Colonic mucosa (tissue), 4 donors: ENCODE measurements at regions not wholly inside any gene's neighbourhood (a gene's known extent, or its start where the extent isn't known, plus 50 kb on each side); places are given as distances from the start of the nearest gene placed in this dataset.

ENCODE experiments used
- DNase-seq: peaks from one replicate; pipeline ENCODE4 v3.0.0-alpha.2; 2020
- H3K27ac ChIP-seq: fragments of 200-600 bp; one replicate; pipeline ENCODE4 v1.8.0; 2021
- H3K27me3 ChIP-seq: fragments of 200-600 bp; one replicate; pipeline ENCODE4 v1.8.0; 2021
- H3K36me3 ChIP-seq: fragments of 200-600 bp; one replicate; pipeline ENCODE4 v1.8.0; 2021
- H3K4me1 ChIP-seq: fragments of 200-600 bp; one replicate; pipeline ENCODE4 v1.8.0; 2021; ENCODE audit warnings: mild to moderate bottlenecking
- H3K4me3 ChIP-seq: fragments of 200-600 bp; one replicate; pipeline ENCODE4 v1.8.0; 2021
- H3K9ac ChIP-seq, 2 donors: one replicate each; pipeline ENCODE4 v1.7.0; 2013; ENCODE audit warnings: control low read depth in 2 of 2, low read depth in 2 of 2, low read length in 2 of 2
- H3K9me3 ChIP-seq: fragments of 200-600 bp; one replicate; pipeline ENCODE4 v1.8.0; 2021
- CTCF ChIP-seq: fragments of 200-600 bp; IDR thresholded peaks from one replicate; pipeline ENCODE4 v1.8.0; 2022; ENCODE audit warnings: antibody characterized with exemption, mild to moderate bottlenecking
- intact Hi-C: fragments of 100-400 bp; cut with DNase I; formaldehyde crosslinking; loops from one replicate; pipeline ENCODE4 v1.14.1; 2022
- donor health status: healthy.
- donor health status: DM: no; HTN: no; CAD: no.
- donor health status: DM: no; HTN: no; CAD: no.

- Histone ChIP-seq H3K9me3 (no peaks in the 10 kb centered on the region), H3K27me3 (no peaks in the 10 kb centered on the region), H3K27ac (no peak overlapping the region), H3K9ac (no peak overlapping the region), H3K4me1 (no peaks in the 10 kb centered on the region), H3K36me3 (no peaks in the 10 kb centered on the region), H3K4me3 (no peak overlapping the region)
- no peak for TF ChIP-seq CTCF
- no peak for DNase-seq
- intact Hi-C loops, result no loop called here
Observed at GRCh38 chr11:92300876-92301275, 76.3 kb downstream of the FAT3 start.

- intact Hi-C loops, result no loop called here
- H3K27ac ChIP-seq, result no peak overlapping the region
Observed at GRCh38 chr11:92302770-92303169, 78.2 kb downstream of the FAT3 start.

GRCh38 chr11:92304271-92304670 lies 79.7 kb downstream of the FAT3 start:
- no peak overlapping the region for H3K27ac ChIP-seq
- no peaks in the 10 kb centered on the region for H3K36me3 ChIP-seq
- no peak for TF ChIP-seq CTCF
- H3K4me1 ChIP-seq, result no peaks in the 10 kb centered on the region
- no peak overlapping the region for H3K9ac ChIP-seq
- H3K9me3 ChIP-seq, result no peaks in the 10 kb centered on the region
- H3K4me3 ChIP-seq, result no peak overlapping the region
- no peak for DNase-seq
- H3K27me3 ChIP-seq, result no peaks in the 10 kb centered on the region
- intact Hi-C loops, result no loop called here

More at GRCh38 chr11:92302770-92303169, 78.2 kb downstream of the FAT3 start:
- Histone ChIP-seq H3K9ac (no peak overlapping the region), H3K4me3 (no peak overlapping the region), H3K9me3 (no peaks in the 10 kb centered on the region), H3K36me3 (no peaks in the 10 kb centered on the region), H3K4me1 (no peaks in the 10 kb centered on the region), H3K27me3 (no peaks in the 10 kb centered on the region)
- no peak for DNase-seq
- no peak for TF ChIP-seq CTCF

GRCh38 chr11:92306966-92307510 lies 82.4 kb downstream of the FAT3 start:
- no peaks in the 10 kb centered on the region for H3K27me3 ChIP-seq
- no peak for DNase-seq
- TF ChIP-seq CTCF, result no peak
- intact Hi-C loops, result no loop called here
- no peak overlapping the region for H3K4me3 ChIP-seq
- no peaks in the 10 kb centered on the region for H3K9me3 ChIP-seq
- H3K27ac ChIP-seq, result no peak overlapping the region
- no peaks in the 10 kb centered on the region for H3K4me1 ChIP-seq
- H3K36me3 ChIP-seq, result no peaks in the 10 kb centered on the region
- no peak overlapping the region for H3K9ac ChIP-seq

- no peaks in the 10 kb centered on the region for H3K9me3 ChIP-seq
- no peak for TF ChIP-seq CTCF
- H3K27ac ChIP-seq, result no peak overlapping the region
- H3K4me3 ChIP-seq, result no peak overlapping the region
- no peaks in the 10 kb centered on the region for H3K36me3 ChIP-seq
- intact Hi-C loops, result no loop called here
- H3K4me1 ChIP-seq, result no peaks in the 10 kb centered on the region
- DNase-seq, result no peak
- H3K9ac ChIP-seq, result no peak overlapping the region
- no peaks in the 10 kb centered on the region for H3K27me3 ChIP-seq
Observed at GRCh38 chr11:92308366-92308765, 83.7 kb downstream of the FAT3 start.
